ENCODE measurements at regions not wholly inside any gene's neighbourhood (a gene's known extent, or its start where the extent isn't known, plus 50 kb on each side); places are given as distances from the start of the nearest gene placed in this dataset.
A peak's percentile ranks its signal among the peaks of the same experiment; 100 is the strongest.

- TF ChIP-seq STAT1 (IDR thresholded peaks at IDR 0.05; ENCODE audit: unreplicated experiment): no peak
- no peak for TF ChIP-seq POLR2AphosphoS5 (IDR thresholded peaks at IDR 0.05; ENCODE audit: low read depth)
- no peak for TF ChIP-seq JUNB (IDR thresholded peaks at IDR 0.05; ENCODE audit: unreplicated experiment)
These were observed 974.7 kb downstream of the GALC start (continued) for GRCh38 chr14:87018294-87018693.

- Histone ChIP-seq H3K79me2 (replicated peaks; ENCODE audit: insufficient read depth) (no peaks in the 10 kb centered on the region), H3K27me3 (ENCODE audit: insufficient read depth) (peaks cover 27% of the 10 kb centered on the region), H3K27ac (ENCODE audit: low read depth) (no peak overlapping the region), H2AFZ (no peak overlapping the region), H3K4me2 (no peak overlapping the region), H3F3A (replicated peaks; ENCODE audit: low read depth) (no peaks in the 10 kb centered on the region), H3K36me3 (ENCODE audit: insufficient read depth) (no peaks in the 10 kb centered on the region), H4K20me1 (replicated peaks; ENCODE audit: insufficient read depth) (no peaks in the 10 kb centered on the region), H3K9me2 (ENCODE audit: insufficient read depth) (no peaks in the 10 kb centered on the region), H3K4me1 (ENCODE audit: insufficient read depth) (no peaks in the 10 kb centered on the region), H3K4me3 (no peak overlapping the region)
- H3K4me1 Mint-ChIP-seq: peaks cover 8% of the 10 kb centered on the region; the same call in 2 of the 3 replicates
- peaks cover 2% of the 10 kb centered on the region for H3K27me3 Mint-ChIP-seq (ENCODE audit: insufficient read depth, low read depth, poor library complexity)
- H3K36me3 Mint-ChIP-seq (ENCODE audit: low read depth): no peaks in the 10 kb centered on the region
- no peak overlapping the region for H3K4me3 Mint-ChIP-seq
- ATAC-seq (peak; percentile 34; the same call in 2 of the 3 replicates), DNase-seq (ENCODE audit: low spot score) (peak; percentile 63)
- TF ChIP-seq ZNF331 (CRISPR knock-in tag; IDR thresholded peaks at IDR 0.05; ENCODE audit: low read depth) (no peak), CTCF (conservative IDR thresholded peaks at IDR 0.05; ENCODE audit: low read depth in 2 of 2) (no peak), CREB1 (CRISPR knock-in tag; IDR thresholded peaks at IDR 0.05; ENCODE audit: low read depth) (no peak), EZH2 (IDR thresholded peaks at IDR 0.05; ENCODE audit: low read depth, unreplicated experiment) (no peak), EZH2phosphoT487 (IDR thresholded peaks at IDR 0.05; ENCODE audit: unreplicated experiment) (no peak), NANOG (IDR thresholded peaks at IDR 0.05; ENCODE audit: borderline replicate concordance) (no peak), JUNB (IDR thresholded peaks at IDR 0.05; ENCODE audit: unreplicated experiment) (no peak), ETS1 (IDR thresholded peaks at IDR 0.05) (no peak), STAT1 (IDR thresholded peaks at IDR 0.05; ENCODE audit: unreplicated experiment) (no peak), ZNF462 (CRISPR knock-in tag; IDR thresholded peaks at IDR 0.05) (no peak), ZNF114 (CRISPR knock-in tag; IDR thresholded peaks at IDR 0.05) (no peak), POLR2AphosphoS5 (IDR thresholded peaks at IDR 0.05; ENCODE audit: low read depth) (no peak), REST (IDR thresholded peaks at IDR 0.05; ENCODE audit: unreplicated experiment) (no peak)
- no peak overlapping the region for H3K27ac Mint-ChIP-seq
- no peaks in the 10 kb centered on the region for H3K9me3 Mint-ChIP-seq
These were observed 975.6 kb downstream of the GALC start for GRCh38 chr14:87017335-87017734.

Measured in GM23338 (cell line).